HG03342 (cell line): ENCODE measurements at regions not wholly inside any gene's neighbourhood (a gene's known extent, or its start where the extent isn't known, plus 50 kb on each side); places are given as distances from the start of the nearest gene placed in this dataset.

Experiments
- ATAC-seq: cut with Tn5 transposase; IDR thresholded peaks from one replicate; pipeline ENCODE4 v1.9.1; 2021; ENCODE audit warnings: mild to moderate bottlenecking, moderate library complexity; ENCODE audit not compliant: unreplicated experiment

GRCh38 chr18:60753753-60754152, 381.2 kb upstream of the MC4R start:
- ATAC-seq = no peak

DNA sequence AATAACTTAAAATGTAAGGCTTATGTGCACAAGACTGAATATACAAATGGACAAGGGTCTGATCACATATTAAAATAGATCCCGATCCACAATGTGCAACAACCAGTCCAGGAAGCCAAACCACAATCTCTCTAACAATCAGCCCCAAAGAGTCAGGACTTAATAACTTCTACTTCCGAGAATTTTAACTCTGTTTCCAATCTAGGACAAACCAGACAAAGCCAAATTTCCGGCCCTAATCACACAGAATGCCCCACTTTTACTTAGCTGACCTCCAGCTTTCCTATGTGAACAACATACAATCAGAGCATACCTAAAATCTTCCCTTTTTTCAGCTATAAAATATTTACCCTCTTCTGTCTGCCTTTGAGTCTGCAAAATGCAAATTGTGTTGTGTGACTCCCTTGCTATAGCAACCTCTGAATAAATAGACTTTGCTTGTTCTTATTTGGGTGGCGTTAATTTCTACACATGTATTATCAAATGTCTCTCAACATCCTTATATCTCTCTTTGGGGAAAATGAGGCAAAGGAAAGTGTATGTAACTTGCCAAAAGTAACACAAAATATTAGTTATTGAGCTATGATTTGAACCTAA, 381.9 kb upstream of the MC4R start:
- no peak for ATAC-seq

DNA sequence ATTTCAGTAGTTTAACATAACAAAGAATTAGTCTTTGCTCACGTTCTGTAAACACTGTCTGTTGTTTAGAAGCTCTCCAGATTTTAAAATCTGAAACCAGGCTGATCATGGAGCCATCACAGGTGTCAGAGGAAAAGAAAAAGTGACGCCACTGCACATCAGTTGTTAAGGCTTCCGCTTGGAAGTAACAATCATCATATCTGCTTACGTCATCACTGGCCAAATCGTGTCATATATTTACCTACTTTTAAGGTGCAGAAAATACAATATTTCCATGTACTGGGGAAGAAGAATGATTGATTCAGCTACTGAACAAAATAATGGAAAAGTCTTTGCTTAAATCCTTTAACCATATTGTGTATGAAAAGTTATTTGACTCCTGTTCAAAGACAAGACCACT, 382.6 kb upstream of the MC4R start:
- no peak for ATAC-seq

DNA sequence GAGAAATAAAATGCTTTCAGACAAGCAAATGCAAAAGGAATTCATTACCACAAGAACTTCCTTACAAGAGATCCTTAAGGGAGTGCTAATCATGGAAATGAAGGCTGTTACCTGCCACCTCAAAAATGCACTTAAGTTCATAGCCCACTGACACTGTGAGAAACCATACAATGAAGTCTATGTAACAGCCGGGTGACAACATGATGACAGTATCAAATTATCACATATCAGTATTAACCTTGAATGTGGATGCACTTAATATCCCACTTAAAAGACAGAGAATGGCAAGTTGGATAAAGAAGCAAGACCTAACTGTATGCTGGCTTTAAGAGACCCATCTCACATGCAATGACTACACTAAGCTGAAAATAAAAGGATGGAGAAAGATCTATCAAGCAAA, 403.4 kb upstream of the MC4R start:
- ATAC-seq = no peak

DNA sequence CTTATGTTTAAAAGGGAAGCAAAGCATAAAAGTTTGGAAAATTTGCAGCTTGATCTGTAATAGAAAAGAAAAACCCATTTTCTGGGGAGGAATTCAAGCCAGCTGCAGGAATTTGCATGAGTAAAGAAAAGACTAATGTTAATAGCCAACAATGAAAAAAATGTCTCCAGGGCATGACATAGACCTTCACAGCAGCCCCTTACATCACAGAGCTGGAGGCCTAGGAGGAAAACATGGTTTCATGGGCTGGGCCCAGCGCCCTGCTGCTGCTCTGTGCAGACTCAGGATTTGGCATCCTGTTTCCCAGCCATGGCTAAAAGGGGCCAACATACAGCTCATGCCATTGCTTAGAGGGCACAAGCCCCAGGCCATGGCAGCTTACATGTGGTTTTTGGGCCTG, 411.6 kb upstream of the MC4R start:
- ATAC-seq = no peak

GRCh38 chr18:60794802-60795201, 422.2 kb upstream of the MC4R start:
- ATAC-seq = no peak

- no peak for ATAC-seq
Observed at GRCh38 chr18:60804415-60804814, 431.8 kb upstream of the MC4R start.

GRCh38 chr18:60809937-60810336, 437.4 kb upstream of the MC4R start:
- no peak for ATAC-seq

DNA sequence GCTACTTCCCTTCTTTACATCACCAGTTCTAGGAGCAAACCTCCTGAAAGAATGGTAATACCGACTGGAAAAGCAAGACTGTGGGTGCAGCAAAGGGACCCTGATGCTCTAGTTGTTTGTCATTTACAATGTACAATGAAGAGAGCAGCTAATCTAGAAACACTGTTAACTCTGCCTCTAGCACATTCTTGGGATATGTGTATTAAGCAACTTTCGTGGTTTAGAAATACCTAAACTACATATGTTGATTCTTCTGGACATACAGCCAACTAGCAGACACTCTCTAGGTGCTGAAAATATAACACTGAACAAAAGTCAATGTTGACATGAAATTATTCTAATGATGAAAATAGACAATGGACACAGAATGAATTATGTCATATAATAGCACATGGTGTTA, 440.3 kb upstream of the MC4R start:
- no peak for ATAC-seq

DNA sequence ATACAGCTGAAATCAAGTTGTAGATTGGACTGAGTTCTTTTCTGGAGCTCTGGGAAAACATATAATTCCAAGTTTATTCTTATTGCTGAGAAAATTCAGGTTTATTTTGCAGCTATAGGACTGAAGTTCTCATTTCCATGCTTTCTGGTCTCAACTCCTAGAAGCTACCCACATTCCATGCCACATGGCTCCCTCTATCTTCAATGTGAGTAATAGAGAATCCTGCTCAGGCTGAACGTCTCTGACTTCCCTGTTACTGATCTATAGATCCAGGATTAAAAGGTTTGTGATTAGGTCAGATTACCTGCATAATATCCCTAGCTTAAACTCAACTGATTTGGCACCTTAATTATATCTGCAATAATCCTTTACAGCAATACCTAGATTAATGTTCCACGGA, 453.8 kb upstream of the MC4R start:
- ATAC-seq = no peak

GRCh38 chr18:60831971-60832370, 459.4 kb upstream of the MC4R start:
- ATAC-seq = no peak

DNA sequence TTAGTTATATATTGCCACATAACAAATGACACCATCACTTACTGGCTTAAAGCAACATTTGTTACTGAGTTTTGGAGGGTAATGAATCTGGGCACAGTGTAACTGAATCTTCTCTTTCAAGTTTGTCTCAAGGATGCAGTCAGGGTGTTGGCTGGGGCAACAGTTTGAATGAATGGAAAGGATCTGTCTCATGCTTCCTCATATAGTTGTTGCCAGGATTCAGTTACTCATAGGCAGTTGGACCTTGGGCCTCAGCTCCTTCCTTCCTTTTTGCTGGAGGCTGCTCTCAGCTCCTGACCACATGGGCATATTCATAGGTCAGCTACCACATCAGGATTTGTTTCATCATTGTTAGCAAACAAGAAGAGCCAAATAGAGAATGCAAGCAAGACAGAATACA, 466.1 kb upstream of the MC4R start:
- ATAC-seq = no peak

DNA sequence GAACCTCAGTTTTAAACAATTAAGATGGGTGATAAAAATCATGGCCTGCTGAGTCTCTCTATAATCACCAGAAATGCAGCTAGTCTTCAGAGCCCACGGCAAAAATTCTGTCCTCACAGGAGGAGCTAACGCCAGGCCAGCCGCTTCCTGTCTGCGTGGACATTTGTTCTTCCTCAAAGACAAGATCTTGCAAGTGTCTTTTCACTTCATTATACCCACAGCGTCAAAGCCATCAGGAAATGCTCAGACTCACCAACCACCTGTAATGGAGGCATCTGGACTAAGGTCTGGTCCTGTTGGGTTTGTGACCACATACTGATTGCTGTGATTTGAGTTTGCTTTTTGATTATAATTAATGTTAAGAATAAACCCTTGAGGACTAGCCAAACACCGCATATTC, 473.8 kb upstream of the MC4R start:
- no peak for ATAC-seq

- ATAC-seq = no peak
Observed at GRCh38 chr18:60847517-60847916, 474.9 kb upstream of the MC4R start.

DNA sequence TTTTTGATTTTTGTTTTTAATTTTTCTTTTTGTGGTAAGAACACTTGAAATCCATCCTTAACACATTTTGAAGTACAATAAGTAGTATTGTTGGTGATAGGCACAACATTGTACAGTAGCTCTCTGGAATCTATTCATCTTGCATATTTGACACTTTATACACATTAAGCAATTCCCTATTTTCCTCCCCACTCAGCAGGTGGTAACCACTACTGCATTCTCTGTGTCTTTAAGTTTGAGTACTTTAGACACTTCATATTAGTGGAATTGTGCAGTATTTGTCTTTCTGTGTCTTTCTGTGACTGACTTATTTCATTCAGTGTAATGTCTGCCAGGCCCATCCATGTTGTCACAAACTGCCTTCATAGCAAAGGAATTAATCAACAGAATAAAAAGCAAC, 471.7 kb upstream of the CDH20 start:
- ATAC-seq = no peak

GRCh38 chr18:60862988-60863387, 470.2 kb upstream of the CDH20 start:
- no peak for ATAC-seq

- ATAC-seq = no peak
Observed at GRCh38 chr18:60865801-60866200, 467.4 kb upstream of the CDH20 start.

DNA sequence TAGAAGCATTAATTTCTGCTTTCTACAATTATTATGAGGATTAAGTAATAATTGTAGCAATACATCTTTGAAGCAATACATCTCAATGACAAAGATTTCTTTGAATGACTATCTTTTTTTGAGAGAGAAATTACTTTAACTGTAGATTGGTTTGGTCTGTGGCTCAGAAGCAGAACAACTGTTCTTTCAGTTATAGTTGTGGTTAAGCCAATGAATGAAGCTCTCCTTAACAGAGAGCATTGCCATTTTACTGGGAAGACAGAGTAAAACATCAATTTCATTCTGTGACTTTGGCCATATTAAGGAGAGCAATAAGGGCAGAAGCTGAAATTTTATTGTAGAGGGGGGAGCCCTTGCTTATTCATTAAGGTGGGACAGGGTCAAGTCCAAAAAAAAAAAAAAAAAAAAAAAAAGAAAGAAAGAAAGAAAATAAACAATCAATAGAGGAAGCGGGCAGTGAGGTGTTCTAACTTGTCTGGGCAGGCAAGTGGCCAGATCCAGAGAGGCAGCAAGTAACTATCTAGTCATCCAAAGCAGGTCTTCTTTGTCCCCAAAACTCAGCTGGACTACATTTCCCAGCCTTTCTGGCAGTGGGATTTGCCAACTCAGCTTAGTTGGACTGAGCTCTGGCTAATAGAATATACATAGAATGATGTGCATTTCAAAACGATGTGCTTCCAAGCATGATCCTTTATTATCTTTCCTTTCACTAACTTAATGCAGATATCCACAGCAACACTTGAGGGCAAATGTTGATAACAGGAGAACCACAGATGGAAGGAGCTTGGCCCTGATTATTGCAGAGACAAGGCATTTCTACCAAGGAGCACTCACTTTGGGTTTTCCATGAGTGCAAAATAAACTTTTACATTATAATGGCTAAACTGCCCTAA, 462.7 kb upstream of the CDH20 start:
- ATAC-seq = no peak

DNA sequence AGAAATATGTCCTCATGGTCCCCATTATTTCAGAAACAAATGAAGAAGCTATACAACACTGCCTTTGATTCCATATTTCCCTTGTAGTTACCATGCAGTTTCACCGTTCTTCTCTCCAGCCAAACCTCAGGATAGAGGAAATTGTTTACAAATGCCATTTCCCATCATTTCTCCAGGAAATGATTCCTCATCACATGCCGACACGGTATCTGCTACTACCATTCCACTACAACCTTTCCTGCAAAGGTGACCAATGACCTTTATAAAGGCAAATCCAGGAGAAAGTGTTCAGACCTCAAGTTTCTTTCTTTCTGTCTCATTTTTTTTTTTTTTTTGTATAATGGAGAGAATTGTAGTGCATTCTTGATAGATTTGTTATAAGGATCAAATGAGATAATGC, 460.8 kb upstream of the CDH20 start:
- no peak for ATAC-seq

DNA sequence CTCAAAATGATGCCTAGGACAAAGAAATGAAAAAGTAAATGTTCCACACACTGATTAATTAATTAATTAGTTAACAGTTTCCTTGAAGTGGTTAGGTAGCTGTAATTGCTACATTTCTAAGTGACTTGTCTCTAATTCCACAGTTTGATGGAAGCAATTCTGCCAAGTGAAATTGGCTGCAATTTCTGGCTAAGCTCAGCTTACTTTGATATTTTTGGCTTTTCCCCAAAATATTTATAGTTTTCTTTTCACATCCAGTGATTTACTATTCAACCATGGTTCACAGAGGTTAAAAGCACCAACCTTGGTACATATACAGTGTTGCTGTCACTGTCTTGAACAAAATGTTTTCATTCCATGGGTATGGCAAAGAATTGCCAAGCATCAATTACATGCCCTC, 459.5 kb upstream of the CDH20 start:
- no peak for ATAC-seq

DNA sequence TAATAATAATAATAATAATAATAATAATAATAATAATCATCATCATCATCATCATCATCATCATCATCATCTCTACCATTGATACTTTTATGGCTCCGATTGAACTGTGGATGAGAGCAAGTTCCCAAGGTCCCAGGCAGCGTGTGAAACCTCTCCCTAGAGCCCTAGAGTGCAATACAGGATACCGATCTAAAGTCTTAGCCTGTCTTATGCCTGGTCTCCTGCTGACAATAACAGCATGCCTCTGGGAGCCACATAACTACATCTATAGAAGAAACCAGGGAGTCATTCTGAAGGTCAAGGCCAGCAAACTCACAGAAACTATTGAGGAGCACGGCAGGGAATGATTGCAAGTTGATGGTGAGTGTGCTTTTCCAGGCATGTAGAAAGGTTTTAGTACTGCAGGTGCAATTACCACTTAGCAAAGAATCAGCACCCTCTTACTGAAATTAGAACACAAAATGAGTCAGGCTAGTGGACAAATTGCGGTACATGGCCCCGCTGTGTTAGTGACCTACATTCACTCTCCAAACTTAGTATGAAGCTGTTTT, 457.2 kb upstream of the CDH20 start:
- ATAC-seq = no peak

DNA sequence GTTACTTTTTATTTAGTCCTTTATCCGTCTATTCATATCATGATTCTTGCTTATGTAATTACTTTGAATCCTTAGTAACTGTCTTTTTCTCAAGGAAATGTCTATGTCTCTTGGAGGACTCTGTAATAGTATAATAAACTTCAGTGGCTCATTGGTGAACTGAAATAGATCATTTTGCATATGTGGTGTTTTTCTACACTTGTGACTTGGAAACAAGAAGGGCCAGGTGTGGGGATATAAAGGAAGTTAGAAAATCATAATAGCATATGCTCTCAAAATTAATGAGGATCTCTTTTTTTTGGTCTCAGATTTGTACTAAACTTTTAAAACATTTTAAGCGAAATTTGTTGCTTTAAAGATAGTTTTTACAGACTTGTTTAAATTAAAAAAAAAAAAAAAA, 453.0 kb upstream of the CDH20 start:
- no peak for ATAC-seq
